ENCODE measurements at regions not wholly inside any gene's neighbourhood (a gene's known extent, or its start where the extent isn't known, plus 50 kb on each side); places are given as distances from the start of the nearest gene placed in this dataset.
"Not testable (repeated sequence)": the region's sequence is repeated elsewhere in the genome, so short reads cannot be mapped to it uniquely, and the experiment has no call there.

GRCh38 chr2:2731816-2732284 is 400.8 kb upstream of the MYT1L start:
- H3K4me3 ChIP-seq (ENCODE audit: low read length), result no peak overlapping the region
- no peak for TF ChIP-seq ZNF274 (IDR thresholded peaks at IDR 0.05; ENCODE audit: low read depth, low read length)

- TF ChIP-seq ZNF274 (IDR thresholded peaks at IDR 0.05; ENCODE audit: low read depth, low read length), result no peak
- no peak overlapping the region for H3K4me3 ChIP-seq (ENCODE audit: low read length)
Measured at GRCh38 chr2:2731101-2731815, 400.2 kb upstream of the MYT1L start.

GRCh38 chr2:2730301-2730833 is 399.3 kb upstream of the MYT1L start:
- H3K4me3 ChIP-seq (ENCODE audit: low read length), result no peak overlapping the region
- TF ChIP-seq ZNF274 (IDR thresholded peaks at IDR 0.05; ENCODE audit: low read depth, low read length), result no peak

GRCh38 chr2:2729246-2729645 is 398.2 kb upstream of the MYT1L start:
- no peak for TF ChIP-seq ZNF274 (IDR thresholded peaks at IDR 0.05; ENCODE audit: low read depth, low read length)
- H3K4me3 ChIP-seq (ENCODE audit: low read length), result no peak overlapping the region

GRCh38 chr2:2728635-2729034 is 397.6 kb upstream of the MYT1L start:
- no peak overlapping the region for H3K4me3 ChIP-seq (ENCODE audit: low read length)
- no peak for TF ChIP-seq ZNF274 (IDR thresholded peaks at IDR 0.05; ENCODE audit: low read depth, low read length)

- H3K4me3 ChIP-seq (ENCODE audit: low read length), result no peak overlapping the region
- no peak for TF ChIP-seq ZNF274 (IDR thresholded peaks at IDR 0.05; ENCODE audit: low read depth, low read length)
Measured at GRCh38 chr2:2727876-2728511, 396.9 kb upstream of the MYT1L start.

- no peak for TF ChIP-seq ZNF274 (IDR thresholded peaks at IDR 0.05; ENCODE audit: low read depth, low read length)
- H3K4me3 ChIP-seq (ENCODE audit: low read length), result no peak overlapping the region
Measured at GRCh38 chr2:2726163-2726562, 395.1 kb upstream of the MYT1L start.

- H3K4me3 ChIP-seq (ENCODE audit: low read length), result no peak overlapping the region
- TF ChIP-seq ZNF274 (IDR thresholded peaks at IDR 0.05; ENCODE audit: low read depth, low read length), result no peak
Measured at GRCh38 chr2:2723064-2723463, 392.0 kb upstream of the MYT1L start.

GRCh38 chr2:2721296-2721835 is 390.3 kb upstream of the MYT1L start:
- no peak overlapping the region for H3K4me3 ChIP-seq (ENCODE audit: low read length)
- no peak for TF ChIP-seq ZNF274 (IDR thresholded peaks at IDR 0.05; ENCODE audit: low read depth, low read length)

GRCh38 chr2:2720806-2721205 is 389.7 kb upstream of the MYT1L start:
- not testable (repeated sequence) for H3K4me3 ChIP-seq (ENCODE audit: low read length)

GRCh38 chr2:2720351-2720750 is 389.3 kb upstream of the MYT1L start:
- no peak overlapping the region for H3K4me3 ChIP-seq (ENCODE audit: low read length)
- TF ChIP-seq ZNF274 (IDR thresholded peaks at IDR 0.05; ENCODE audit: low read depth, low read length), result no peak

GRCh38 chr2:2719781-2720180 is 388.7 kb upstream of the MYT1L start:
- TF ChIP-seq ZNF274 (IDR thresholded peaks at IDR 0.05; ENCODE audit: low read depth, low read length), result no peak
- no peak overlapping the region for H3K4me3 ChIP-seq (ENCODE audit: low read length)

GRCh38 chr2:2719015-2719414 is 387.9 kb upstream of the MYT1L start:
- H3K4me3 ChIP-seq (ENCODE audit: low read length), result no peak overlapping the region
- no peak for TF ChIP-seq ZNF274 (IDR thresholded peaks at IDR 0.05; ENCODE audit: low read depth, low read length)

- TF ChIP-seq ZNF274 (IDR thresholded peaks at IDR 0.05; ENCODE audit: low read depth, low read length), result no peak
Measured at GRCh38 chr2:2717406-2717805, 386.3 kb upstream of the MYT1L start.

GRCh38 chr2:2716771-2717170 is 385.7 kb upstream of the MYT1L start:
- no peak overlapping the region for H3K4me3 ChIP-seq (ENCODE audit: low read length)
- TF ChIP-seq ZNF274 (IDR thresholded peaks at IDR 0.05; ENCODE audit: low read depth, low read length), result no peak

More at GRCh38 chr2:2717406-2717805, 386.3 kb upstream of the MYT1L start:
- no peak overlapping the region for H3K4me3 ChIP-seq (ENCODE audit: low read length)
